ENCODE measurements at regions not wholly inside any gene's neighbourhood (a gene's known extent, or its start where the extent isn't known, plus 50 kb on each side); places are given as distances from the start of the nearest gene placed in this dataset.

- 49 to 69% methylated on average over 2 of the region's 2 CpGs for WGBS, 2 donors (ENCODE audit: low coverage in 1 of 2)
Observed at GRCh38 chr21:24395320-24395923, 1211.9 kb downstream of the MRPL39 start.

GRCh38 chr21:24375201-24375600 is 1232.1 kb downstream of the MRPL39 start:
- no peak for TF ChIP-seq POLR2A (IDR thresholded peaks at IDR 0.05)
- Histone ChIP-seq H3K27me3 (no peaks in the 10 kb centered on the region), H3K36me3 (no peaks in the 10 kb centered on the region), H3K4me1 (no peaks in the 10 kb centered on the region), H3K9me3 (no peaks in the 10 kb centered on the region), H3K4me3 (no peak overlapping the region), H3K27ac (no peak overlapping the region)
- ATAC-seq, result no peak
- WGBS, 2 donors (ENCODE audit: low coverage in 1 of 2), result 30% methylated on average over 2 of the region's 3 CpGs; no CpG with 5 or more reads in 1 of the 2 donors

More at GRCh38 chr21:24395320-24395923, 1211.9 kb downstream of the MRPL39 start:
- Histone ChIP-seq H3K9me3 (no peaks in the 10 kb centered on the region), H3K4me3 (no peak overlapping the region), H3K36me3 (no peaks in the 10 kb centered on the region), H3K4me1 (no peaks in the 10 kb centered on the region), H3K27ac (no peak overlapping the region), H3K27me3 (no peaks in the 10 kb centered on the region)
- ATAC-seq, result no peak
- no peak for TF ChIP-seq POLR2AphosphoS5 (IDR thresholded peaks at IDR 0.05)
- TF ChIP-seq CTCF (IDR thresholded peaks at IDR 0.05), result no peak
- no peak for TF ChIP-seq EP300 (IDR thresholded peaks at IDR 0.05)

- Histone ChIP-seq H3K4me1 (no peaks in the 10 kb centered on the region), H3K36me3 (no peaks in the 10 kb centered on the region), H3K9me3 (no peaks in the 10 kb centered on the region), H3K27ac (no peak overlapping the region), H3K4me3 (no peak overlapping the region), H3K27me3 (no peaks in the 10 kb centered on the region)
- 93 to 94% methylated on average over 4 of the region's 4 CpGs for WGBS, 2 donors (ENCODE audit: low coverage in 1 of 2)
- ATAC-seq, result no peak
- TF ChIP-seq CTCF (IDR thresholded peaks at IDR 0.05) (no peak), POLR2A (IDR thresholded peaks at IDR 0.05) (no peak), POLR2AphosphoS5 (IDR thresholded peaks at IDR 0.05) (no peak), EP300 (IDR thresholded peaks at IDR 0.05) (no peak)
Observed at GRCh38 chr21:24372506-24372905, 1234.8 kb downstream of the MRPL39 start.

GRCh38 chr21:24369746-24370145 is 1237.5 kb downstream of the MRPL39 start:
- Histone ChIP-seq H3K9me3 (no peaks in the 10 kb centered on the region), H3K4me1 (no peaks in the 10 kb centered on the region), H3K4me3 (no peak overlapping the region), H3K27me3 (no peaks in the 10 kb centered on the region), H3K27ac (no peak overlapping the region), H3K36me3 (no peaks in the 10 kb centered on the region)
- ATAC-seq, result no peak
- WGBS, 2 donors (ENCODE audit: low coverage in 1 of 2), result 25 to 27% methylated on average over 1 of the region's 1 CpG
- TF ChIP-seq POLR2AphosphoS5 (IDR thresholded peaks at IDR 0.05), result no peak
- no peak for TF ChIP-seq POLR2A (IDR thresholded peaks at IDR 0.05)
- TF ChIP-seq CTCF (IDR thresholded peaks at IDR 0.05), result no peak
- no peak for TF ChIP-seq EP300 (IDR thresholded peaks at IDR 0.05)

GRCh38 chr21:24369278-24369677 is 1238.0 kb downstream of the MRPL39 start:
- H3K27me3 ChIP-seq, result no peaks in the 10 kb centered on the region
- TF ChIP-seq EP300 (IDR thresholded peaks at IDR 0.05), result no peak
- TF ChIP-seq CTCF (IDR thresholded peaks at IDR 0.05), result no peak
- TF ChIP-seq POLR2AphosphoS5 (IDR thresholded peaks at IDR 0.05), result no peak
- TF ChIP-seq POLR2A (IDR thresholded peaks at IDR 0.05), result no peak
- H3K36me3 ChIP-seq, result no peaks in the 10 kb centered on the region
- no peaks in the 10 kb centered on the region for H3K4me1 ChIP-seq
- no peak overlapping the region for H3K4me3 ChIP-seq
- WGBS, 2 donors (ENCODE audit: low coverage in 1 of 2), result 52 to 86% methylated on average over 2 of the region's 2 CpGs
- no peak overlapping the region for H3K27ac ChIP-seq
- H3K9me3 ChIP-seq, result no peaks in the 10 kb centered on the region
- no peak for ATAC-seq
